Sciatic nerve (tissue), 2 donors: ENCODE measurements at regions not wholly inside any gene's neighbourhood (a gene's known extent, or its start where the extent isn't known, plus 50 kb on each side); places are given as distances from the start of the nearest gene placed in this dataset.
A peak's percentile ranks its signal among the peaks of the same experiment; 100 is the strongest.

Experiments
- ATAC-seq: fragments of 200-7000 bp; cut with Tn5 transposase; one replicate; pipeline ENCODE4 v1.9.1; 2020; ENCODE audit warnings: mild to moderate bottlenecking, moderate library complexity
- DNase-seq: peaks from one replicate; pipeline ENCODE4 v3.0.0-alpha.2; 2020; ENCODE audit warnings: low spot score
- intact Hi-C: fragments of 100-400 bp; cut with DNase I; formaldehyde crosslinking; loops from one replicate; pipeline ENCODE4 v1.14.2; 2022
- donor health status: DM: no; HTN: no; CAD: no.
- donor health status: DM: no; HTN: no; CAD: no.

DNA sequence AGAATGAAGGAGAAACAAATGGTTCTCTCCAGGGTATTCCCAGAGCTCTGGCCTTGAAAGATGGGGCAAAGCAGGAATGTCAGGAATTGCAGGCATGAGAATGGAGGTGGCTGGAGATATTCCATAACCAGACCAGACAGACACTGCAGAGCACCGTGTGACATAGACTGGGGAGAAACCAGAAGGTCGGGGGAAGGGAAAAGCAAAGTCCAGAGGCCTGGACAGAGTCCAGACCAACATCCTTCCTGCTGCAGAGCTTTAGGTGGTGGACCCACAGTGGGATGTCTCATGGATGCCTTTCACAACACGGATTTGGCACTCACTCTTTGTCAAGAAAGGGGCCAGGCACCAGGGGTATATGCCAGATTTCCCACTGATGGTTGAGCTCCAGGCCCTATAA, 177.2 kb upstream of the INHBA start:
- ATAC-seq (no peak), DNase-seq (no peak)
- intact Hi-C loops, result no loop called here

DNA sequence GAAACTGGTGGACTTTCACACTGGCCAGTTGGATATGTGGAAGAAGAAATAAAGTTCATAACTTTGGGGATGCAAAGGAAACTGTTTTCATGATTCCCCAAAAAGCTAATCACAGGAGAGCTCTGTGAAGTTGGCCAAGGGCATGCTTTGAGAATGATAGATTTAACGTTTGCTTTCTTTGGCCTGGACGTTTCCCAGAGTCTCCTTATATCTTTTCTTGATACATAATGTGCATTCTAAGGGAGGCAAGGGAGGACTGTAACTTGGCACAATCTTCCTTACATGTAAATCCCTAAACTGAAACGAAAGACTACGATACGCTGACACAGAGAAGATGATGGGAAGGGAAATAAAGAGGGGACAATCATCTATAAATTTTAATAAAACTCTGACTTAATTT, 176.5 kb upstream of the INHBA start:
- intact Hi-C loops, result no loop called here
- no peak for ATAC-seq
- DNase-seq, result no peak

- intact Hi-C loops, result no loop called here
- no peak for ATAC-seq
Observed at GRCh38 chr7:41878309-41879295, 175.7 kb upstream of the INHBA start.

GRCh38 chr7:41877118-41877517, 174.2 kb upstream of the INHBA start:
- ATAC-seq (no peak), DNase-seq (no peak)
- intact Hi-C loops, result no loop called here

More at GRCh38 chr7:41878309-41879295, 175.7 kb upstream of the INHBA start:
- DNase-seq, result no peak

DNA sequence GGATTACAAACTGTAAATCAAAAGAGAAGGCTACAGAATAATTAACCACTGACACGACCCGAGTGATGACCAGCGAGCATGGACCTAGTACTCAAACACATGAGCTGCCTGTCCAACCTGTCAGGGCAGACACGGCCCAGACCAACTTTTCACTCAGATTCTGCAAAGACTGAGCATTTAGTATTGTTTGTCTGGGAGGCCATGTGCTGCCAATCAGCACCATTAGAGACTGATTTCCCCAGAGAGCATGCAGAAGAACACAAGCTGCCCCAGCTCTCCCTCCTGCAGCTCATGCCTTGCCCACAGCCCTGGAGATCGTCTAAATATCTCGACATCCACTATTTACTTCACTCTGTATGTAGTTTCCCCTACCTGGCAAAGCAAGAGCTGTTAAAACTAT, 172.6 kb upstream of the INHBA start:
- intact Hi-C loops, result no loop called here
- DNase-seq, result no peak
- no peak for ATAC-seq

DNA sequence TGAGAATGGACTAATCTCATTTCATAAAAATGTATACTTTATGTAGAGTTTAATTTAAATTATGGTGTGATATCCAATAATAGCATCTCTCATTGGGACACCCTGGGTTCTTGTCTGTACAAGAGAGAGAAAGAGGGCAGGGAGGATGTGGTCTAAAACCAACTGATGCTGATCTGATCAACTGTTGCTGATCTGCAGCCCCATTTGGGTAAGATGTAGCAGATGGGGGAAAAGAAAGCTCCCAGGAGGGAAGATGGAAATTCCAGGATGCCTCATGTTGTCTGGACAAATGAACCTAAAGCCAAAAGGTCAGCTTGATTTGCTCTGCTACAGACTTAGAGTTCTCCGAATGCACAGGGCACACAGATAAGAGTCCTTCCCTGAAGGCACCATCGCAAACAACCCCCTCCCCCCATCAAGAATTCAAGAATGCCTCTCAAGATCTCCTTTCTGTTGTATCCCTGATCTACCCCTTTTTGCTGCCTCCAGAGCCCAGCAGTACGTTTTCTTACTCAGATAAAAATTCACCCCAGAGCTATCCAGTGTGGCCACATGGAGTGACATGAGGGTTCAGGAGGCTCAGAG, 171.4 kb upstream of the INHBA start:
- intact Hi-C loops, result no loop called here
- ATAC-seq (no peak), DNase-seq (no peak)

GRCh38 chr7:41873741-41874140, 170.9 kb upstream of the INHBA start:
- DNase-seq, result no peak
- ATAC-seq, result no peak
- intact Hi-C loops, result no loop called here

- ATAC-seq (no peak), DNase-seq (no peak)
- intact Hi-C loops, result no loop called here
Observed at GRCh38 chr7:41872966-41873365, 170.1 kb upstream of the INHBA start.

- no peak for ATAC-seq
- DNase-seq, result no peak
- intact Hi-C loops, result no loop called here
Observed at GRCh38 chr7:41870461-41871138, 167.7 kb upstream of the INHBA start.

- intact Hi-C loops, result no loop called here
- peak; percentile 58 for ATAC-seq
- no peak for DNase-seq
Observed at GRCh38 chr7:41869997-41870396, 167.1 kb upstream of the INHBA start.

- ATAC-seq (no peak), DNase-seq (no peak)
- intact Hi-C loops, result no loop called here
Observed at GRCh38 chr7:41869596-41869995, 166.7 kb upstream of the INHBA start.

GRCh38 chr7:41869091-41869490, 166.2 kb upstream of the INHBA start:
- ATAC-seq (no peak), DNase-seq (no peak)
- intact Hi-C loops, result no loop called here

- peak; percentile 52 for ATAC-seq
- intact Hi-C loops, result no loop called here
- DNase-seq, result no peak
Observed at GRCh38 chr7:41867639-41868280, 164.9 kb upstream of the INHBA start.

GRCh38 chr7:41862261-41862660, 159.4 kb upstream of the INHBA start:
- DNase-seq, result no peak
- ATAC-seq, result no peak
- intact Hi-C loops, result no loop called here

GRCh38 chr7:41861642-41862041, 158.8 kb upstream of the INHBA start:
- intact Hi-C loops, result no loop called here
- DNase-seq, result no peak
- peak; percentile 73 for ATAC-seq

DNA sequence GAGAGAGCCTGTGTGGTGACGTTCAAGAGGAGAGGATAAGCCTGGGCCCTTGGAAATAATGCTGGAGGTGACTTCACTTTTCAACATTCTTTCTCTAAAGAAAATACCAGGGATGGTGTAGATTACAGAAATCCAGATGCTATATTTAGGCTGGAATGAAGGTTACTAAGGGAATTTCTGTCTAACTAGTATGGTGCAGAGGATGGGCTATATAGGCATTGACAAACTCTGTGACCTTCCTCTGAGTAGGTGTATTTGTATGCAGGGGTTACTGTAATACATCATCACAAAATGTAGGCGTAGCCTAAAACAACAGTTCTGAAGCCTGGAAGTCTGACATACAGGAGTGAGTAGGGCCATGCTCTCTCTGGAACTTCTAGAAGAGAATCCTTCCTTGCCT, 155.3 kb upstream of the INHBA start:
- DNase-seq (no peak), ATAC-seq (no peak)
- intact Hi-C loops, result no loop called here

DNA sequence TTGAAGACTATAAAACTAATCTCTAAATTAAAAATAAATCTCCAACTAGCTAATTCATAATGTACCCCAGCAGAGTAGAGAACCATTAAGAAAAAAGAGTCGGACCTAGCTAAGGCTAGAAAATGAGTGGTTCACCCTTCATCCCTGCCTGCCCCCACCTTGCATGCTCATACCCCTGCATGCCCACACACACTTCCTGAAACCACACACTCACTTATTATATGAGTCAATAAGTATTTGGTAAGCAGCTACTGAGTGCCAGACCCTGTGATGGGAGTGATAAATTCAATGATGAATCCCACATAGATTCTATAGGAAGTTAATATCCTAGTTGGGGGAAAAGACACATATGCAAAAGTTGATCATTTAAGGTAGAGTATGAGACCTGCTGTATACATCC, 152.9 kb upstream of the INHBA start:
- ATAC-seq (no peak), DNase-seq (no peak)
- intact Hi-C loops, result no loop called here

DNA sequence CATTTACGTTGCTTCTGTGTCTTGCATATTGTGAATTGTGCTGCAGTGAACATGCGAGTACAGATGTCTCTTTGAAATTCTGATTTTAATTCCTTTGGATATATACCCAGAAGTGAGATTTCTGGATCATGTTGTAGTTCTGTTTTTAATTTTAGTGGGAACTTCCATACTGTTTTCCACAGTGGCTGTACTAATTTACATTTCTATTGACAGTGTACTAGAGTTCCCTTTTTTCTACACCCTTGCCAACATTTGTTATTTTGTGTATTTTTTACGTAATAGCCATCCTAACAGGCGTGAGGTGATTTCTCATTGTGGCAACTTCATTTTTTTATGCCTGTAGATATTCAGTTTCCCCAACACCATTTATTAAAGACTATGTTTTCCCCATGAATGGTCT, 144.7 kb upstream of the INHBA start:
- DNase-seq (no peak), ATAC-seq (no peak)
- intact Hi-C loops, result no loop called here

DNA sequence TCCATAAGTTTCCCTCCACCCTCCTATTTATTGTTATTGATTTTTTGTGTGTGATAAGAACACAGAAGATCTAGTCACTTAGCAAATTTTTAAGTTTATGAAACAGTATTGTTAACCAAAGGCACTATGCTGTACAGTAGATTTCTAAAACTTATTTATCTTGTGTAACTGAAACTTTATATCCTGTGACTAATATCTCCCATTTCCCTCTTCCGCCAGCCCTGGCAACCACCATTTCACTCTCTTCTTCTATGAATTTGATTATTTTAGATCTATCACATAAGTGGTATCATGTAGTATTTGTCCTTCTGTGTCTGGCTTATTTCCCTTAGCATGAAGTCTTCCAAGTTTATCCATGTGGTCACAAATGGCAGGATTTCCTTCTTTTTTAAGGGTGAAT, 144.3 kb upstream of the INHBA start:
- intact Hi-C loops, result no loop called here
- no peak for DNase-seq
- ATAC-seq, result no peak

- no peak for DNase-seq
- intact Hi-C loops, result no loop called here
- ATAC-seq, result no peak
Observed at GRCh38 chr7:41842956-41843355, 140.1 kb upstream of the INHBA start.
